B cell (primary cell): ENCODE measurements at regions not wholly inside any gene's neighbourhood (a gene's known extent, or its start where the extent isn't known, plus 50 kb on each side); places are given as distances from the start of the nearest gene placed in this dataset.

Experiments used
- ATAC-seq: fragments of 200-7000 bp; cut with Tn5 transposase; one replicate; pipeline ENCODE4 v1.10.0; 2021; ENCODE audit warnings: low read depth, mild to moderate bottlenecking, moderate number of reproducible peaks, moderate library complexity
- CTCF ChIA-PET: fragments of 350-600 bp; sonication (Branson Sonifier 250); formaldehyde crosslinking; loops from one replicate; lab custom pipeline; 2021; ENCODE audit warnings: antibody characterized with exemption, inconsistent platforms; lab: Charles Lee
- POLR2A ChIA-PET: fragments of 350-600 bp; sonication (Branson Sonifier 250); formaldehyde crosslinking; loops from one replicate; lab custom pipeline; 2021; ENCODE audit warnings: antibody characterized with exemption; lab: Charles Lee
- DNase-seq: peaks from one replicate; pipeline ENCODE4 v3.0.0; 2013
- H2AFZ ChIP-seq: 2 replicates; pipeline ENCODE4 v1.6.1; 2012; ENCODE audit warnings: mild to moderate bottlenecking, low read depth, low read length; ENCODE audit not compliant: insufficient read depth, poor library complexity, severe bottlenecking
- H3K27ac ChIP-seq, 2 donors: 1 replicate in 1 of 2; 2 replicates in 1 of 2; pipeline ENCODE4 v1.5.1; 2012 to 2013; ENCODE audit warnings: low read length in 2 of 2, mild to moderate bottlenecking in 2 of 2, moderate library complexity in 1 of 2
- H3K27me3 ChIP-seq, 4 experiments: fragments of 200-600 bp in 1 of 4; sonication (generic) in 1 of 4; replicated peaks in 1 of 4; 1 replicate in 2 of 4; 2 replicates in 2 of 4; pipeline versions ENCODE4 v1.6.1 to v1.7.0; 2013 to 2016; ENCODE audit warnings: low read length in 3 of 4, mild to moderate bottlenecking in 2 of 4, mixed read lengths in 1 of 4, moderate library complexity in 1 of 4; ENCODE audit not compliant: insufficient read depth in 4 of 4, control insufficient read depth in 3 of 4; ENCODE audit errors: control extremely low read depth in 1 of 4
- H3K36me3 ChIP-seq, 2 experiments: replicated peaks in 1 of 2; 1 replicate in 1 of 2; 2 replicates in 1 of 2; pipeline versions ENCODE4 v1.6.1 to v1.7.1; 2013; ENCODE audit warnings: low read length in 1 of 2; ENCODE audit not compliant: insufficient read depth in 2 of 2, control insufficient read depth in 1 of 2; ENCODE audit errors: control extremely low read depth in 1 of 2, extremely low read depth in 1 of 2
- H3K4me1 ChIP-seq, 2 donors: fragments of 200-600 bp in 1 of 2; sonication (generic) in 1 of 2; 1 replicate in 1 of 2; 2 replicates in 1 of 2; pipeline versions ENCODE4 v1.5.1 to v1.6.1; 2013 to 2017; ENCODE audit warnings: low read length in 2 of 2; ENCODE audit not compliant: control insufficient read depth in 2 of 2, insufficient read depth in 2 of 2
- H3K4me2 ChIP-seq: replicated peaks from 2 replicates; pipeline ENCODE3; 2012; ENCODE audit warnings: mild to moderate bottlenecking, low read depth, low read length; ENCODE audit not compliant: poor library complexity, severe bottlenecking
- H3K4me3 ChIP-seq, 5 experiments: fragments of 200-600 bp in 1 of 5; sonication (generic) in 1 of 5; 1 replicate in 3 of 5; 2 replicates in 2 of 5; pipeline versions ENCODE4 v1.5.1 to v1.7.0; 2011 to 2016; ENCODE audit warnings: low read length in 4 of 5, mild to moderate bottlenecking in 4 of 5, low read depth in 2 of 5, control low read depth in 1 of 5, moderate library complexity in 1 of 5; ENCODE audit not compliant: insufficient read depth in 1 of 5; ENCODE audit errors: control extremely low read depth in 1 of 5, extremely low read depth in 1 of 5
- H3K79me2 ChIP-seq: fragments of 200-600 bp; sonication (generic); one replicate; pipeline ENCODE4 v1.6.0; 2016; ENCODE audit warnings: low read length; ENCODE audit not compliant: control insufficient read depth, insufficient read depth
- H3K9ac ChIP-seq: fragments of 200-600 bp; sonication (generic); 2 replicates; pipeline ENCODE4 v1.6.1; 2017; ENCODE audit warnings: mild to moderate bottlenecking, low read length, moderate library complexity
- H3K9me3 ChIP-seq, 3 donors: one replicate each; pipeline versions ENCODE4 v1.6.1 to v1.7.1; 2013; ENCODE audit warnings: low read length in 2 of 3; ENCODE audit not compliant: control insufficient read depth in 2 of 3, insufficient read depth in 1 of 3; ENCODE audit errors: control extremely low read depth in 1 of 3
- H4K20me1 ChIP-seq: 2 replicates; pipeline ENCODE4 v1.6.0; 2012; ENCODE audit warnings: mild to moderate bottlenecking, low read length; ENCODE audit not compliant: insufficient read depth, control insufficient read depth, poor library complexity, severe bottlenecking
- H3K27ac Mint-ChIP-seq: one replicate; pipeline ENCODE4 v1.8.0; 2021; ENCODE audit warnings: mixed read lengths
- H3K27me3 Mint-ChIP-seq: one replicate; pipeline ENCODE4 v1.8.0; 2021; ENCODE audit warnings: mixed read lengths
- H3K4me1 Mint-ChIP-seq: one replicate; pipeline ENCODE4 v1.8.0; 2021; ENCODE audit warnings: mixed read lengths
- H3K4me3 Mint-ChIP-seq: one replicate; pipeline ENCODE4 v1.8.0; 2021; ENCODE audit warnings: mixed read lengths
- H3K9me3 Mint-ChIP-seq: one replicate; pipeline ENCODE4 v1.8.0; 2022; ENCODE audit warnings: mixed read lengths; ENCODE audit not compliant: insufficient read depth
- CTCF ChIP-seq: fragments of 200-600 bp; IDR thresholded peaks from one replicate; pipeline ENCODE4 v1.8.0; 2022; ENCODE audit warnings: antibody characterized with exemption, mild to moderate bottlenecking
- EZH2 ChIP-seq: IDR thresholded peaks from 2 replicates; pipeline ENCODE4 v1.6.1; 2012; ENCODE audit warnings: borderline replicate concordance, low read depth, mild to moderate bottlenecking, moderate library complexity, low read length; ENCODE audit not compliant: insufficient read depth, poor library complexity, severe bottlenecking
- WGBS: methylation state at CpG from one replicate; pipeline ENCODE4 v1.1.5; 2013; ENCODE audit warnings: missing lambda C conversion rate; ENCODE audit not compliant: insufficient coverage; 5-methylcytosine and 5-hydroxymethylcytosine counted together
- intact Hi-C: fragments of 100-400 bp; cut with micrococcal nuclease; formaldehyde crosslinking; loops from one replicate; pipeline ENCODE4 v1.10.0; 2022

GRCh38 chr10:31099094-31099493 is 67.4 kb upstream of the ZNF438 start:
- no peaks in the 10 kb centered on the region for H3K9me3 Mint-ChIP-seq
- H3K9ac ChIP-seq = no peak overlapping the region
- H3K4me3 ChIP-seq = no peak overlapping the region
- ChIA-PET CTCF (no interaction called here), POLR2A (no interaction called here)
- H3K4me2 ChIP-seq = no peak overlapping the region
- no peaks in the 10 kb centered on the region for H3K79me2 ChIP-seq
- ATAC-seq (no peak), DNase-seq (no peak)
- H3K4me3 Mint-ChIP-seq = no peak overlapping the region
- no peaks in the 10 kb centered on the region for H3K4me1 Mint-ChIP-seq
- H3K9me3 ChIP-seq = no peaks in the 10 kb centered on the region
- 99% methylated on average over 8 of the region's 10 CpGs for WGBS
- TF ChIP-seq CTCF = no peak
- TF ChIP-seq EZH2 = no peak
- peaks cover 5% of the 10 kb centered on the region for H3K27me3 Mint-ChIP-seq
- no peaks in the 10 kb centered on the region for H4K20me1 ChIP-seq
- H3K27ac ChIP-seq = no peak overlapping the region
- H3K4me1 ChIP-seq = no peaks in the 10 kb centered on the region
- no peaks in the 10 kb centered on the region for H3K36me3 ChIP-seq
- intact Hi-C loops = no loop called here
- no peaks in the 10 kb centered on the region for H3K27me3 ChIP-seq
- H2AFZ ChIP-seq = no peak overlapping the region
- no peak overlapping the region for H3K27ac Mint-ChIP-seq

- no peak for TF ChIP-seq EZH2
- no peak for TF ChIP-seq CTCF
- intact Hi-C loops = no loop called here
- Mint-ChIP-seq H3K27ac (no peak overlapping the region), H3K27me3 (peaks cover 5% of the 10 kb centered on the region), H3K4me1 (no peaks in the 10 kb centered on the region), H3K9me3 (no peaks in the 10 kb centered on the region), H3K4me3 (no peak overlapping the region)
- no peaks in the 10 kb centered on the region for H3K36me3 ChIP-seq
- no peaks in the 10 kb centered on the region for H3K4me1 ChIP-seq
- H3K27ac ChIP-seq = no peak overlapping the region
- H2AFZ ChIP-seq = no peak overlapping the region
- DNase-seq (no peak), ATAC-seq (no peak)
- no peaks in the 10 kb centered on the region for H3K9me3 ChIP-seq
- H3K4me2 ChIP-seq = no peak overlapping the region
- WGBS = 88% methylated on average over 7 of the region's 10 CpGs
- no peaks in the 10 kb centered on the region for H4K20me1 ChIP-seq
- POLR2A ChIA-PET = no interaction called here
- H3K4me3 ChIP-seq = no peak overlapping the region
- H3K9ac ChIP-seq = no peak overlapping the region
- CTCF ChIA-PET = no interaction called here
- no peaks in the 10 kb centered on the region for H3K27me3 ChIP-seq
- H3K79me2 ChIP-seq = no peaks in the 10 kb centered on the region
Measured at GRCh38 chr10:31099664-31100063, 68.0 kb upstream of the ZNF438 start.
